ENCODE measurements at regions not wholly inside any gene's neighbourhood (a gene's known extent, or its start where the extent isn't known, plus 50 kb on each side); places are given as distances from the start of the nearest gene placed in this dataset.

GRCh38 chr7:130899071-130899560 lies 165.1 kb upstream of the KLF14 start:
- TF ChIP-seq POLR2A (IDR thresholded peaks at IDR 0.05), result no peak
- TF ChIP-seq CTCF (IDR thresholded peaks at IDR 0.05), result no peak
- TF ChIP-seq POLR2AphosphoS5 (IDR thresholded peaks at IDR 0.05), result no peak
